ENCODE measurements at regions not wholly inside any gene's neighbourhood (a gene's known extent, or its start where the extent isn't known, plus 50 kb on each side); places are given as distances from the start of the nearest gene placed in this dataset.

- TF ChIP-seq CTCF (IDR thresholded peaks at IDR 0.05; ENCODE audit: low read length) = no peak
- no peak for TF ChIP-seq EZH2 (optimal IDR thresholded peaks at IDR 0.05; ENCODE audit: low read depth, low read length)
These were observed 488.1 kb downstream of the EBF1 start for GRCh38 chr5:158611581-158611980.

All from MM.1S (cell line).